ENCODE measurements at regions not wholly inside any gene's neighbourhood (a gene's known extent, or its start where the extent isn't known, plus 50 kb on each side); places are given as distances from the start of the nearest gene placed in this dataset.

GRCh38 chr13:33763021-33763420 lies 54.9 kb upstream of the RFC3 start:
- Histone ChIP-seq H3K27ac (no peak overlapping the region), H3K9me3 (no peaks in the 10 kb centered on the region), H3K36me3 (no peaks in the 10 kb centered on the region), H3K4me1 (peaks cover 3% of the 10 kb centered on the region), H3K4me3 (no peak overlapping the region), H3K27me3 (no peaks in the 10 kb centered on the region)
- DNase-seq (ENCODE audit: low spot score in 2 of 2) = no peak
- TF ChIP-seq EP300 (IDR thresholded peaks at IDR 0.05) (no peak), POLR2A (IDR thresholded peaks at IDR 0.05) (no peak), CTCF (IDR thresholded peaks at IDR 0.05) (no peak), POLR2AphosphoS5 (IDR thresholded peaks at IDR 0.05) (no peak)
- 73% methylated on average over 2 of the region's 2 CpGs for WGBS

GRCh38 chr13:33764716-33765115 lies 53.2 kb upstream of the RFC3 start:
- Histone ChIP-seq H3K4me3 (no peak overlapping the region), H3K4me1 (peaks cover 3% of the 10 kb centered on the region), H3K27me3 (no peaks in the 10 kb centered on the region), H3K9me3 (no peaks in the 10 kb centered on the region), H3K27ac (no peak overlapping the region), H3K36me3 (no peaks in the 10 kb centered on the region)
- WGBS = 55% methylated on average over 3 of the region's 3 CpGs
- no peak for TF ChIP-seq CTCF (IDR thresholded peaks at IDR 0.05)
- no peak for TF ChIP-seq POLR2A (IDR thresholded peaks at IDR 0.05)
- no peak for TF ChIP-seq POLR2AphosphoS5 (IDR thresholded peaks at IDR 0.05)
- TF ChIP-seq EP300 (IDR thresholded peaks at IDR 0.05) = no peak
- no peak for DNase-seq (ENCODE audit: low spot score in 2 of 2)

- H3K27me3 ChIP-seq = no peaks in the 10 kb centered on the region
- no peak for TF ChIP-seq POLR2A (IDR thresholded peaks at IDR 0.05)
- no peak for TF ChIP-seq CTCF (IDR thresholded peaks at IDR 0.05)
- TF ChIP-seq POLR2AphosphoS5 (IDR thresholded peaks at IDR 0.05) = no peak
- TF ChIP-seq EP300 (IDR thresholded peaks at IDR 0.05) = no peak
- H3K4me3 ChIP-seq = no peak overlapping the region
- WGBS = 94% methylated on average over 5 of the region's 5 CpGs
- no peaks in the 10 kb centered on the region for H3K36me3 ChIP-seq
- H3K4me1 ChIP-seq = peaks cover 3% of the 10 kb centered on the region
- H3K9me3 ChIP-seq = no peaks in the 10 kb centered on the region
- no peak overlapping the region for H3K27ac ChIP-seq
- no peak for DNase-seq (ENCODE audit: low spot score in 2 of 2)
These were observed 51.4 kb upstream of the RFC3 start for GRCh38 chr13:33766329-33767123.

- peaks cover 3% of the 10 kb centered on the region for H3K4me1 ChIP-seq
- WGBS = 88% methylated on average over 2 of the region's 2 CpGs
- no peaks in the 10 kb centered on the region for H3K9me3 ChIP-seq
- H3K4me3 ChIP-seq = no peak overlapping the region
- H3K27ac ChIP-seq = no peak overlapping the region
- DNase-seq (ENCODE audit: low spot score in 2 of 2) = no peak
- H3K36me3 ChIP-seq = no peaks in the 10 kb centered on the region
- no peaks in the 10 kb centered on the region for H3K27me3 ChIP-seq
- TF ChIP-seq EP300 (IDR thresholded peaks at IDR 0.05) = no peak
These were observed 50.8 kb upstream of the RFC3 start for GRCh38 chr13:33767140-33767539.
